HG03439 (cell line): ENCODE measurements at regions not wholly inside any gene's neighbourhood (a gene's known extent, or its start where the extent isn't known, plus 50 kb on each side); places are given as distances from the start of the nearest gene placed in this dataset.
"Not testable (repeated sequence)": the region's sequence is repeated elsewhere in the genome, so short reads cannot be mapped to it uniquely, and the experiment has no call there.

Experiments
- ATAC-seq: cut with Tn5 transposase; IDR thresholded peaks from one replicate; pipeline ENCODE4 v1.9.1; 2021; ENCODE audit warnings: mild to moderate bottlenecking, moderate library complexity; ENCODE audit not compliant: unreplicated experiment

DNA sequence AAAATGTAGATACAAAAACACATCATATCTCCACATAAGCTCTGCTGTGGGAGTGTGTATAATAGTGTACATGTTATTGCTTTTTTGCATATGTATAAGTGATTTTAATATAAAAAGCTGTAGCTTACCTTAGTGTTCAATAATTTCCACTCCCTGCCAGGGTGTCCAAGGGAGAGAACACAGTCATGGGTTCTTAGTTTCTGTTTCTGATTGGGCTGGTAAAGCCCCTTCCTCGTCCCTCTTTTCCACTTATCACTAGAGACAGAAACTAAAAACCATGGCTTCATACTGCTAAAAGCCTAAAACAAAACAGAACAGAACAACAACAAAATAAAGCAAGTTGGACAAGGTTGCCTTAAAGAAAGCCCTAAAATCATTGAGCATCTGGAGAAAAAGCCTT, 74.4 kb upstream of the S1PR3 start:
- ATAC-seq: no peak

- no peak for ATAC-seq
Measured at GRCh38 chr9:88917375-88917774, 73.9 kb upstream of the S1PR3 start.

DNA sequence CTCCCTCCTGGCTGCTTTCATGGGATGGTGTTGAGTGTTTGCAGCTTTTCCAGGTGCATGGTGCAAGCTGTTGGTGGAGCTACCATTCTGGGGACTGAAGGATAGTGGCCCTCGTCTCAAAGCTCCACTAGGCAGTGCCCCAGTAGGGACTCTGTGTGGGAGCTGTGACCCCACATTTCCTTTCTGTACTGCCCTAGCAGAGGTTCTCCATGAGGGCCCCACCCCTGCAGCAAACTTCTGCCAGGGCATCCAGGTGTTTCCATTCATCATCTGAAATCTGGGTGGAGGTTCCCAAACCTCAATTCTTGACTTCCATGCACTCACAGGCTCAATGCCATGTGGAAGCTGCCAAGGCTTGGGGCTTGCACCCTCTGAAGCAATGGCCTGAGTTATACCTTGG, 72.7 kb upstream of the S1PR3 start:
- ATAC-seq: not testable (repeated sequence)

GRCh38 chr9:88920645-88921044, 70.6 kb upstream of the S1PR3 start:
- ATAC-seq: no peak

- no peak for ATAC-seq
Measured at GRCh38 chr9:88922091-88922490, 69.2 kb upstream of the S1PR3 start.

- ATAC-seq: no peak
Measured at GRCh38 chr9:88923092-88923491, 68.2 kb upstream of the S1PR3 start.

DNA sequence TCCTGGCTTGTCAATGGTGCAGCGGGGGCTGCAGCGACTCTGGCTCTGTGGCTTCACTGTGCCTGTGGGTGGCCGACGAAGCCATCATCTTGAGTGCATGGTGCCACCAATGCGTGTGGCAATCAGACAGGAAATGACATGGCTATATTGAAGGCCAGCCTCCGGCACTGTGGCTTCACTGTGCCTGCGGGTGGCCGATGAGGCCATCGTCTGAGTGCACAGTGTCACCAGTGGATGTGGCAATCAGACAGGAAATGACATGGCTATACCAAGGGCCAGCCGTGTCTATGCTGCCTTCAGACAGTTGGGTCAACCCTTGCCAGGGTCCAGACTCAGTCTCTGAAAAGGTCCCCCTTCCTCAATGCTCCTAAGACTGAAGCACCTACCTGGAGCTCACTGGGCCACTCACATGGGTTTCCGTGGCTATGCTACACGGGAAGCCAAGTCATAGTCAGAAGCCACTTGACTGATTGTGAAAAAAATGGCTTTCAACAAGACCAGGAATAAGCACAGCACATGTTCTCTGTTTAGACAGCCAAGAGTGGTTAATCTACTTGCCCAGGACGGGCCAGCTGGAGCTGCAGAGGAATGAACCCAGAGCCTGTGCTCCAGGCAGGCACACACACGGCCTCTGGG, 67.5 kb upstream of the S1PR3 start:
- no peak for ATAC-seq

- ATAC-seq: no peak
Measured at GRCh38 chr9:88925481-88925880, 65.8 kb upstream of the S1PR3 start.

- ATAC-seq: no peak
Measured at GRCh38 chr9:88926781-88927505, 64.3 kb upstream of the S1PR3 start.

DNA sequence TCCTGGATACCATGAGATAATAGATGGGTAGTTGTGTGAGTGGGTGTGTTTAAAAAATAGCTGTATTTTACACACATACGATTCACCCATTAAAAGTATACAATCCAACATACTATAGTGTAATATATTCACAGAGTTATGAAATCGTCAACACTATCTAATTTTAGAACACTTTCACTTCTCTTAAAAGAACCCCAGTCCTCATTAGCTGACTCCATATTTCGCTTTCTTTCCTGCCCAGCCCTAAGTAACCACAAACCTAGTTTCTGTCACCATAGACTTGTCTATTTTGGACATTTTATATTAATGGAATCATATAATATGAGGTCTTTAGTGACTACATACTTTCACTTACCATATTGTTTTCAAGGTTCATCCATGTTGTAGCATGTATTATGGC, 63.8 kb upstream of the S1PR3 start:
- no peak for ATAC-seq

DNA sequence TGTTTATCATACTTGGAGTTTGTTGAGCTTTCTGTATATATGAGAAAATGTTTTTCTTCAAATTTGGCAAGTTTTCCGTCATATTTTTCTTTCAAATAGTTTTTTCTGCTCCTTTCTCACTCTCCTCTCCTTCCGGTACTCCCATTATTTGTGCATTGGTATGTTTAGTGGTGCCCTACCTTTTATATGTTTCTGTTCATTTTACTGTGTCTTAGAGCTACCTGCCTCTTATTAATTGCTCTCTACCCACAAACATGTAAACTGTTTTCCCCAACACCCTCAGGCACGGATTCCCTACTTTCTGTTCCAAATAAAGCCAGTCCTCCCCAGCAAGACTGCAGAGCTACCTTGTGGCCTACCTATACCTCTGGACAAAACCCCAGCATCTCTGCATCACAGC, 60.6 kb upstream of the S1PR3 start:
- ATAC-seq: no peak

- ATAC-seq: no peak
Measured at GRCh38 chr9:88932766-88933165, 58.5 kb upstream of the S1PR3 start.

GRCh38 chr9:88933607-88934379, 57.5 kb upstream of the S1PR3 start:
- no peak for ATAC-seq

DNA sequence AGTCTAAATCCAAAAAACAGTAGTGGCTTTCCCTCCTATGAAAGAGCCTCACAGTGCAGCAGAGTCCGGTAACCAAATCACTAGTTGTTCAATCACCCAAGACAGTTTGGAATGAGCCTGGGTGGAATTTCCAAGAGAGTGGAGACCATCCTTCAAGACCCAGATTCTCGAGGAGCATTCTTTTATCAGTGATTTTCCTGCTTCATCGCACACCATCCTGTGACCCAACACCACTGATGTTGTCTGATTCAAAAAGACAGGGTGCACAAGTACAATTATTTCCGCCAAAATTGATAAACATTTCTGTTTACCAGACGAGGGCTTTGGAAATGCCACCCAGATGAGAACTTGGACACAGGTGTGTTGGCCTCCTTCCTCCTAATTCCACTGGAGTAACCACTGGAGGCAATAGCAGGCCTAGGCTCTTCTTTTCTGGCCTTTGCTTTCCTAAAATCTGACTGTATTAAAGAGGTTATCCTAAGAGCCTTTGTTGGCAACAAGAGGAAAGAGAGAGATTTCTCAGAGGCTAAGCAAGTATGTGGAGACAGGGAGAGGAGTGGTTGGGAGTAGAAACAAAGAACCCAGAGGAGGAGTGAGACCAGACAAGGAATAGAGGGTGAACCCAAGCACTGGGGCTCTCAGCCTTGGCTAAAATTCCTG, 56.3 kb upstream of the S1PR3 start:
- ATAC-seq: no peak

DNA sequence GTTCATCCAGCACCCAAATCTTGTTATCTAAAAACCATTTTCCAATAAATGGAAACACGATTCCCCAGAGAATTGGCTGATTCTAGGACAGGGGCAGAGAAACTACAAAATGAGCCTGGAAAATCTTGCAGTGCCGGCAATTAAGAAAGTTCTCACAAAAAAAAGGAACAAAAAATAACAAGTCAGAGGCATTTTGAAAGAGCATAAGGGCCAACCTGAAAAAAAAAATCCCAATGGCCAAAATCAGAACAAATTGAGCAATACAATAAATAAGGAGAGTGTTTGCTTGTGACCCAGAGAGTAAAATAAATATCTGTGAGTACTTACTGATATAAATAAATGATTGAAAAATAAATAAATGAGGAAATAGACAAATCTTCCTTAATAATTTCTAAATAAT, 55.1 kb upstream of the S1PR3 start:
- ATAC-seq: no peak

DNA sequence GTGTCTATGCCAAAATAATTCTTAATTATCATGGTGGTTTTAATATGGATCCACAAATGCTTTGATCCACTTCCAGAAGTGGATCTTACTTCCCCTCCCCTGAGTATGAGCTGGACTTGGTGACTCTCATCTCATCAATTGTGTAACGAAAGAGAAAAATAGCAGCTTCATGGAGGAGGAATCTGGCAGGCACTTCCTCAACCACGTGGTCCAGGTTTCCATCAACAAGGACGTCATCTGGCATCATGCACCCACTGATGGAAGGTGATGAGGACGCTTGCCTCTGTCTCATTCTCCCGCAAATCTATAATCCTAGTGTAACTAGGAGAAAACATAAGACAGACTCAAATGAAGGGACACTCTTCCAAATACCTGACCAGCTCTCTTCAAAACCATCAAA, 54.6 kb upstream of the S1PR3 start:
- no peak for ATAC-seq

DNA sequence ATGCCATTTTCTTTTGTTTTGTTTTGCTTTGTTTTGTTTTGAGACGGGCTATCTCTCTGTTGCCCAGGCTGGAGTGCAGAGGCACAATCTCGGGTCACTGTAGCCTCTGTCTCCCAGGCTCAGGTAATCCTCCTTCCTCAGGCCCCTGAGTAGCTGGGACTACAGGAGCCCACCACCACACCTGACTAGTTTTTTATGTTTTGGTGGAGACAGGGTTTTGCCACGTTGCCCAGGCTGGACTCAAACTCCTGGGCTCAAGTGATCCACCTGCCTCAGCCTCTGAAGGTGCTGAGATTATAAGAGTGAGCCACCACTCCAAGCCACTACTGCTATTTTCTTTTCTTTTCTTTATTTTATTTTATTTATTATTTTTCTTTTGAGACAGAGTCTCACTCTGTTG, 54.0 kb upstream of the S1PR3 start:
- no peak for ATAC-seq

DNA sequence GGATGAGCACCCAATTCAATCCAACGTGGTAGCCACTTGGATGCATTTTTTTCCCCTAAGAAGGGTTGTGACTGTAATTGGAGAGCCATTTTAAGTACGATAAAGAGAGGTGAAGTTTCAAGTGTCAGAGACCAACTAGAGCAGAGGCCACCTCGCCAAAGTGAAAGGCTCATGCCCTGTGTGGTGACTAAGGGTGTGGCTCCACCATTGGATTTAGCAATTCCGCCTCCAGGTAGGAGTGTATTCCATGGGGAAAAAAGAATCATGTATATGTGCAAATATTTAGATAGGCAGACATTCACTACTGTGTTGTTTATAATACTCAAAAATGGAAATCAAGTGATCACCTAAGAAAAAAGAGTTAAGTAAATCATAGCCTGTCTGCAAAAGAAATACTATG, 53.1 kb upstream of the S1PR3 start:
- no peak for ATAC-seq
